ENCODE measurements at regions not wholly inside any gene's neighbourhood (a gene's known extent, or its start where the extent isn't known, plus 50 kb on each side); places are given as distances from the start of the nearest gene placed in this dataset.

- no peak for DNase-seq (ENCODE audit: low read depth in 1 of 2, low spot score in 2 of 2)
- no peak overlapping the region for H3K4me3 ChIP-seq
- H3K27me3 ChIP-seq (replicated peaks), result no peaks in the 10 kb centered on the region
- no peaks in the 10 kb centered on the region for H3K36me3 ChIP-seq
- no peak overlapping the region for H3K27ac ChIP-seq
- H3K4me1 ChIP-seq (replicated peaks), result no peaks in the 10 kb centered on the region
- no peaks in the 10 kb centered on the region for H3K9me3 ChIP-seq (replicated peaks)
Measured at GRCh38 chr13:87368639-87369038, 302.5 kb upstream of the SLITRK5 start.

- Histone ChIP-seq H3K36me3 (no peaks in the 10 kb centered on the region), H3K27me3 (replicated peaks) (no peaks in the 10 kb centered on the region), H3K4me1 (replicated peaks) (no peaks in the 10 kb centered on the region), H3K9me3 (replicated peaks) (no peaks in the 10 kb centered on the region), H3K4me3 (no peak overlapping the region), H3K27ac (no peak overlapping the region)
- DNase-seq (ENCODE audit: low read depth in 1 of 2, low spot score in 2 of 2), result no peak
Measured at GRCh38 chr13:87376081-87376480, 295.1 kb upstream of the SLITRK5 start.

DNA sequence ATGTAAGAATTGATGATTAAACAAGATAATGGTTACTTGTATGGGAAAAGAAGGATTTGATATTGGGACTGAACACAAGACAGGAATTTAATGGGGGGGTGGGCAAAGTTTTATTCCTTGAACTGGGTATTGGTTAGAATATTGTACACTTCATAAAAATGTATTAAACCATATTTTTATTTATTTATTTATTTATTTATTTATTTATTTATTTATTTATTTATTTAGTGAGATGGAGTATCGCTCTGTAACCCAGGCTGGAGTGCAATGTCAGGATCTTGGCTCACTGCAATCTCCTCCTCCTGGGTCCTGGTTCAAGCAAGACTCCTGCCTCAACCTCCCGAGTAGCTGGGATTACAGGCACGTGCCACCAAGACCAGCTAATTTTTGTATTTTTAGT is 287.1 kb upstream of the SLITRK5 start:
- Histone ChIP-seq H3K27ac (no peak overlapping the region), H3K36me3 (no peaks in the 10 kb centered on the region)
- no peak for DNase-seq (ENCODE audit: low read depth in 1 of 2, low spot score in 2 of 2)

DNA sequence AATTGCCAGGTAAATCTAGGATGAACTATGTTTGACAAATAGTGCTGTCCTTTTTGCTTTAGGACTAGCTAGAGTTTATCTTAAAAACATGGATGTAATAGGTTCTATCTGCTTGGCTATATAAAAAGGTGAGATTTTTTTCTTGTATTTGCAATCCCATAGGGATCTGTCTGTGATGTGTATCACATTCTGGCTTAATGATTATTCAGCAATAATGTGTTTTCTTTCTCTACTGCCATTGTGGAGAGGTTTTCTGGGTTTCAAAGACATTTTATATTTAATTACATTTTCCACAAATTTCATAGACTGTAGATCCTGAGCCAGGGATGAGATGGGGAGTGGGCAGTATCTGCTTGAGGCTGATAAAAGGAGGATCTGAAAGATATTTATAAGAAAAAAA is 277.8 kb upstream of the SLITRK5 start:
- H3K27ac ChIP-seq, result no peak overlapping the region
- no peaks in the 10 kb centered on the region for H3K36me3 ChIP-seq
- no peak for DNase-seq (ENCODE audit: low read depth in 1 of 2, low spot score in 2 of 2)
- H3K4me3 ChIP-seq, result no peak overlapping the region
- H3K4me1 ChIP-seq (replicated peaks), result no peaks in the 10 kb centered on the region
- no peaks in the 10 kb centered on the region for H3K9me3 ChIP-seq (replicated peaks)
- H3K27me3 ChIP-seq (replicated peaks), result no peaks in the 10 kb centered on the region

More for the DNA sequence above, 287.1 kb upstream of the SLITRK5 start:
- Histone ChIP-seq H3K4me1 (replicated peaks) (no peaks in the 10 kb centered on the region), H3K4me3 (no peak overlapping the region), H3K9me3 (replicated peaks) (no peaks in the 10 kb centered on the region), H3K27me3 (replicated peaks) (no peaks in the 10 kb centered on the region)

DNA sequence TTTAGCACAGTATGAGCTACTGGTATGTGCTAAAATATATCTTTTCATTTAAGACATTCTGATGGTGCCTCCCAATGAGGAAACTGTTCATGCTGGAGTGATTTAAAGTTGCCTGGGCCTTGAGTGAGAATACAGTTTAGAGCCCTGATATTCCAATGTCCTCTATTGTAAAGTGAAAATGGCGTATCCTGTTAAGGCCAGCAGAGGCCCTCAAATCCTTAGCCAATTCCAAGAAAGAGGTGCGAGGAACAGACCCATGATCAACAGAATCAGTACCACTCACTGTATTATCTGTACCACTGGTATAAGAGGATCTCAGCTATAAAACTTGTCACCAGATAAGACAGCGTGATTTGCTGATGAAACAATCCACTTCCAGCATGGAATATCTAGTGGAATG is 273.1 kb upstream of the SLITRK5 start:
- no peaks in the 10 kb centered on the region for H3K27me3 ChIP-seq (replicated peaks)
- H3K9me3 ChIP-seq (replicated peaks), result no peaks in the 10 kb centered on the region
- H3K27ac ChIP-seq, result no peak overlapping the region
- H3K4me1 ChIP-seq (replicated peaks), result no peaks in the 10 kb centered on the region
- no peak for DNase-seq (ENCODE audit: low read depth in 1 of 2, low spot score in 2 of 2)
- H3K36me3 ChIP-seq, result no peaks in the 10 kb centered on the region
- H3K4me3 ChIP-seq, result no peak overlapping the region

- H3K27me3 ChIP-seq (replicated peaks), result no peaks in the 10 kb centered on the region
- no peaks in the 10 kb centered on the region for H3K36me3 ChIP-seq
- H3K4me3 ChIP-seq, result no peak overlapping the region
- H3K4me1 ChIP-seq (replicated peaks), result no peaks in the 10 kb centered on the region
- no peaks in the 10 kb centered on the region for H3K9me3 ChIP-seq (replicated peaks)
- H3K27ac ChIP-seq, result no peak overlapping the region
- no peak for DNase-seq (ENCODE audit: low read depth in 1 of 2, low spot score in 2 of 2)
Measured at GRCh38 chr13:87403748-87404432, 267.3 kb upstream of the SLITRK5 start.

GRCh38 chr13:87426742-87427141 is 244.4 kb upstream of the SLITRK5 start:
- no peak for DNase-seq (ENCODE audit: low read depth in 1 of 2, low spot score in 2 of 2)
- Histone ChIP-seq H3K27ac (no peak overlapping the region), H3K4me1 (replicated peaks) (no peaks in the 10 kb centered on the region), H3K9me3 (replicated peaks) (no peaks in the 10 kb centered on the region), H3K4me3 (no peak overlapping the region), H3K36me3 (no peaks in the 10 kb centered on the region), H3K27me3 (replicated peaks) (no peaks in the 10 kb centered on the region)

DNA sequence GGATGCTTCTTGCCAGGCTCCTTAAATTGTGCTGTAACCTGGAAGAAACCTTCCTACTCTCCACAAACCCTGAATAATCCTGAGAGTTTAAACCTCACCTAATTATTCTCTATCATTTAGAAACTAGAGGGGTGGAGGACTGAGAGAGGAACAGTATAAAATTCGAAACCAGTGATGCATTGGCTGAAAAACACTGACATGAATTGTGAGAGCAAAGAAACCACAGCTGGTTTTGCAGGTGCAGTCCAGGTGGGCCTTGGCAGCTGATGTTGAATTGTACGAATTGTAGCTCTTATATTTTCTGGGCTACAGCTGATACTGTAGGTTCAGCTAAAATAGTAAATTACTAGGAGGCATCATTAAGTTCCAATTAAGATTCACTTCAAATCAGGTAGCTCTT is 227.0 kb upstream of the SLITRK5 start:
- no peak overlapping the region for H3K4me3 ChIP-seq
- H3K27me3 ChIP-seq (replicated peaks), result no peaks in the 10 kb centered on the region
- H3K4me1 ChIP-seq (replicated peaks), result no peaks in the 10 kb centered on the region
- H3K27ac ChIP-seq, result no peak overlapping the region
- no peaks in the 10 kb centered on the region for H3K36me3 ChIP-seq
- no peak for DNase-seq (ENCODE audit: low read depth in 1 of 2, low spot score in 2 of 2)
- H3K9me3 ChIP-seq (replicated peaks), result no peaks in the 10 kb centered on the region

DNA sequence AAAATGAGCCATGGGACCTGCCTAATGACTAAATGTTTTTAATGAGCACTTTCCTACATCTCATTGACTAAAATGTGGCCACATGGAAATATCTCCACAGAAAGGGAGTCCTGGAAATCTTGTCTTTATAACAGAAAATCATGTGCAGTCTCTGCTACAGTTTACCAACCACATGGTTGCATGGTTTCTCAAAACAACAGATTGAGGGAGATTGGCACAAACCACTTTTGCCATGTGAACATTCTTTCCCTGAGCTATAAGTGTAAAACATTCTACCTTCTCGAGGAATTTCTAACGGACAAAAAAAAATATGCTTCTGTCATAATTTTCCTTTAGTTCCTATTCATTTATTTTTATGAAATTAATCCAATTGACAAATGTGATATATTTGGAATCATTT is 218.9 kb upstream of the SLITRK5 start:
- Histone ChIP-seq H3K27me3 (replicated peaks) (no peaks in the 10 kb centered on the region), H3K4me3 (no peak overlapping the region), H3K4me1 (replicated peaks) (no peaks in the 10 kb centered on the region), H3K27ac (no peak overlapping the region), H3K9me3 (replicated peaks) (0 out of 2 replicates have a peak, but pooled peaks cover 3% of the 10 kb centered on the region), H3K36me3 (no peaks in the 10 kb centered on the region)
- no peak for DNase-seq (ENCODE audit: low read depth in 1 of 2, low spot score in 2 of 2)

DNA sequence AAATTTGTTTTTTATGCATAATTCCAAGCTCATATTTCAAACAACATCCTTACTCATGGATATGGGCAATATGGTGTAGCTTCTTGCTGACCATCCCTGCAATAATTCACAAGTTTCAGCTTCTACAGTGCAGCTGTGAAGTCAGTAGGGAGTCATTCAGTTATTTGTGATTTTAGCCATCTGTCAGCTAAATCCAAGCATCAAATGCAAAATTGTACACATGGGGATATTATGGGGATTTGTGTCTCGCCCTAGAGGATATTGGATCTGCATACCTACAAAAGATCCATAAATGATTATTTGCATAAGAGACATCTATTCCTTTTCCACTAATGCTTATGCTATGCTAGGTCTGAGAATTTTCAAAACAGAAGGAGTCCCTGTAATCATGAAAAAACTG is 217.9 kb upstream of the SLITRK5 start:
- Histone ChIP-seq H3K27ac (no peak overlapping the region), H3K9me3 (replicated peaks) (0 out of 2 replicates have a peak, but pooled peaks cover 3% of the 10 kb centered on the region), H3K4me1 (replicated peaks) (no peaks in the 10 kb centered on the region), H3K27me3 (replicated peaks) (no peaks in the 10 kb centered on the region), H3K36me3 (no peaks in the 10 kb centered on the region), H3K4me3 (no peak overlapping the region)
- no peak for DNase-seq (ENCODE audit: low read depth in 1 of 2, low spot score in 2 of 2)

DNA sequence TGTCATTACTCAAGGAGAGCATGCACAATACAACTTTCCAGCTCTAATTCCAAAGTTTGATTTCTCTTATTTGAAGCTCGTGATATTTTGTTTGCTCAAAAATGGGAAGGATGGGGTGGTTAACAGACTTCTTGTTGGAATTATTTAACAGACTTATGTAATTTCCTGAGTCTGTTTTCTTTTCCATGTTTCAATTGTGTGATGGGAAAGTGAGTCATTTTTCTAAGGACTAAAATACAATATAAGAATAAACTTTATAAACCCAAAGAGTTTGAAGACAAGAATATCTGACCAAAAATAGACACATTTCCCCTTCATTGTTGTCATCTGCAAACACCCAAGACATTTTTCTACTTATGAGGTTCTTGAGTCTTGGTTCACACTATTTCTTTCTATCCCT is 211.8 kb upstream of the SLITRK5 start:
- H3K27ac ChIP-seq, result no peak overlapping the region
- H3K4me1 ChIP-seq (replicated peaks), result no peaks in the 10 kb centered on the region
- no peak for DNase-seq (ENCODE audit: low read depth in 1 of 2, low spot score in 2 of 2)
- no peak overlapping the region for H3K4me3 ChIP-seq
- 0 out of 2 replicates have a peak, but pooled peaks cover 3% of the 10 kb centered on the region for H3K9me3 ChIP-seq (replicated peaks)
- H3K36me3 ChIP-seq, result no peaks in the 10 kb centered on the region
- H3K27me3 ChIP-seq (replicated peaks), result no peaks in the 10 kb centered on the region

- peaks cover 2% of the 10 kb centered on the region; the same call in 1 of the 2 replicates for H3K9me3 ChIP-seq (replicated peaks)
- no peaks in the 10 kb centered on the region for H3K27me3 ChIP-seq (replicated peaks)
- no peak overlapping the region for H3K4me3 ChIP-seq
- DNase-seq (ENCODE audit: low read depth in 1 of 2, low spot score in 2 of 2), result no peak
- H3K4me1 ChIP-seq (replicated peaks), result no peaks in the 10 kb centered on the region
- no peak overlapping the region for H3K27ac ChIP-seq
- H3K36me3 ChIP-seq, result no peaks in the 10 kb centered on the region
Measured at GRCh38 chr13:87497426-87497825, 173.7 kb upstream of the SLITRK5 start.

GRCh38 chr13:87498681-87499080 is 172.5 kb upstream of the SLITRK5 start:
- Histone ChIP-seq H3K9me3 (replicated peaks) (peaks cover 2% of the 10 kb centered on the region; the same call in 1 of the 2 replicates), H3K36me3 (no peaks in the 10 kb centered on the region), H3K4me1 (replicated peaks) (no peaks in the 10 kb centered on the region), H3K27ac (no peak overlapping the region), H3K4me3 (no peak overlapping the region), H3K27me3 (replicated peaks) (no peaks in the 10 kb centered on the region)
- no peak for DNase-seq (ENCODE audit: low read depth in 1 of 2, low spot score in 2 of 2)

GRCh38 chr13:87524775-87525174 is 146.4 kb upstream of the SLITRK5 start:
- Histone ChIP-seq H3K36me3 (no peaks in the 10 kb centered on the region), H3K4me1 (replicated peaks) (no peaks in the 10 kb centered on the region), H3K9me3 (replicated peaks) (peaks cover 4% of the 10 kb centered on the region; the same call in 1 of the 2 replicates), H3K27ac (no peak overlapping the region), H3K4me3 (no peak overlapping the region), H3K27me3 (replicated peaks) (no peaks in the 10 kb centered on the region)
- no peak for DNase-seq (ENCODE audit: low read depth in 1 of 2, low spot score in 2 of 2)

DNA sequence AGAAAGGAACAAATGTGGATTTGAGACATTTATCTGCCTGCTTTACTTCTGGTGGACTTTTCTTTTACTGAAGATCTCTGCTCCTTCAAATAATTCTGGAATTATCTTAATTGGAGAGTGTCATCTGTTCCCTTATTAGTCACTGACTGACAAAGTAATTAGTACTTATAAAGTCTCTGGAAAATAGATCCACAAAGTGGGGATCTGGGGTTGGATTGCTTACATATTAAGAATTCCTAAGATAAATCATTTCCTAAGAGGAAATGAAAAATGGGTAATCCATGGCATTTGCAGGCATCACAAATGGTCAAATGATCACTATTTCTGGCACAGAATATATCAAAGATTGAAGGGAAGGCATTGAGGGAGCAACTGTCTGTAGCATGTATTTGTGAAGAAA is 137.4 kb upstream of the SLITRK5 start:
- DNase-seq (ENCODE audit: low read depth in 1 of 2, low spot score in 2 of 2), result no peak
- H3K27ac ChIP-seq, result no peak overlapping the region
- no peaks in the 10 kb centered on the region for H3K4me1 ChIP-seq (replicated peaks)
- peaks cover 7% of the 10 kb centered on the region; the same call in 1 of the 2 replicates for H3K9me3 ChIP-seq (replicated peaks)
- no peak overlapping the region for H3K4me3 ChIP-seq
- no peaks in the 10 kb centered on the region for H3K27me3 ChIP-seq (replicated peaks)
- no peaks in the 10 kb centered on the region for H3K36me3 ChIP-seq
